T-helper 17 cell (primary cell): ENCODE measurements at regions not wholly inside any gene's neighbourhood (a gene's known extent, or its start where the extent isn't known, plus 50 kb on each side); places are given as distances from the start of the nearest gene placed in this dataset.

ENCODE experiments used
- ATAC-seq: fragments of 150-1000 bp; cut with Tn5 transposase; 2 replicates; pipeline ENCODE4 v1.10.0; 2021; ENCODE audit warnings: mild to moderate bottlenecking, moderate library complexity
- DNase-seq, 3 donors: peaks; one replicate each; pipeline versions ENCODE4 v3.0.0 to v3.0.0-alpha.2; 2020 to 2021
- H3K9me3 ChIP-seq: one replicate; pipeline ENCODE4 v1.7.0; 2013; ENCODE audit warnings: low read length, mild to moderate bottlenecking; ENCODE audit not compliant: control insufficient read depth, poor library complexity, severe bottlenecking
- H3K27ac Mint-ChIP-seq: one replicate; pipeline ENCODE4 v1.8.0; 2022; ENCODE audit warnings: mild to moderate bottlenecking, moderate library complexity, mixed read lengths
- H3K27me3 Mint-ChIP-seq: one replicate; pipeline ENCODE4 v1.8.0; 2022; ENCODE audit warnings: mixed read lengths
- H3K36me3 Mint-ChIP-seq: one replicate; pipeline ENCODE4 v1.8.0; 2022; ENCODE audit warnings: low read depth, mixed read lengths
- H3K4me1 Mint-ChIP-seq: one replicate; pipeline ENCODE4 v1.8.0; 2022; ENCODE audit warnings: mild to moderate bottlenecking, mixed read lengths
- H3K4me3 Mint-ChIP-seq: one replicate; pipeline ENCODE4 v1.8.0; 2022; ENCODE audit warnings: mild to moderate bottlenecking, moderate library complexity, mixed read lengths

DNA sequence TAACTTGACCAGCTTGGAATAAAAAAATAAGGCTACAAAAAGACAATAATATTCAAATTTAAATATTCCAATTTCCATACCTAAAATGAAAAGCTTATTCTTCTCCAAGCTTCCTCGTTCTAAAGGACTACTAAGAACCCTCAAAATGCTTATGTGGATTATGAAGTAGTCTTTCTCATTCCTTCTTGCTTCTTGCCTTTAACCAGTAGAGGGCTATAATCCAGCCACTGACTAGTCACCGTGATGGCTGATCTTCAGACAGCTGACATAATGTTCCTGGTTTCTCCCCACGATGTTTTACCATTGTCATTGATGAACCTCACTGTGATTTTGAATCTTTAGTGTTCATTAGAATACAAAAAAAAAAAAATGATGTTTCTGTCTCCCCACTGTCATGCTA lies 515.3 kb downstream of the TLE1 start:
- Mint-ChIP-seq H3K4me1 (no peaks in the 10 kb centered on the region), H3K4me3 (no peak overlapping the region), H3K27me3 (no peaks in the 10 kb centered on the region), H3K36me3 (no peaks in the 10 kb centered on the region), H3K27ac (no peak overlapping the region)
- H3K9me3 ChIP-seq, result no peaks in the 10 kb centered on the region
- ATAC-seq (no peak), DNase-seq (no peak)

DNA sequence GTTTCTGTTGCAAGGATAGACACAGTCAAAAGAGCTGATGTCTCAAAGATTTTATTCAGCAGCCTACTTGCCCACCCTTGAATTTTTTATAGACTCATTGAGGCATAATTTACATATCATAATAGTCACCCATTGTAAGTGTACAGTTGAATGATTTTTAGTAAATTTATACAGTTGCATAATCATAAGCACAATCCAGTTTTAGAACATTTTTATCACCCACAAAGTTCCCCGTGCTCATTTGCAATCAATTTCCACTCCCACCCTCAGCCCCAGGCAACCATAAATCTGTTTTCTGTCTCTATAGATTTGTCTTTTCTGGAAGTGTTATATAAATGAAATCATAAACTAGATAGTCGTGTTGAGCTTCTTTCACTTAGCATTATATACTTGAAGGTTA lies 517.7 kb downstream of the TLE1 start:
- DNase-seq (no peak), ATAC-seq (no peak)
- no peaks in the 10 kb centered on the region for H3K36me3 Mint-ChIP-seq
- no peaks in the 10 kb centered on the region for H3K27me3 Mint-ChIP-seq
- no peaks in the 10 kb centered on the region for H3K4me1 Mint-ChIP-seq
- no peak overlapping the region for H3K27ac Mint-ChIP-seq
- no peak overlapping the region for H3K4me3 Mint-ChIP-seq
- no peaks in the 10 kb centered on the region for H3K9me3 ChIP-seq

DNA sequence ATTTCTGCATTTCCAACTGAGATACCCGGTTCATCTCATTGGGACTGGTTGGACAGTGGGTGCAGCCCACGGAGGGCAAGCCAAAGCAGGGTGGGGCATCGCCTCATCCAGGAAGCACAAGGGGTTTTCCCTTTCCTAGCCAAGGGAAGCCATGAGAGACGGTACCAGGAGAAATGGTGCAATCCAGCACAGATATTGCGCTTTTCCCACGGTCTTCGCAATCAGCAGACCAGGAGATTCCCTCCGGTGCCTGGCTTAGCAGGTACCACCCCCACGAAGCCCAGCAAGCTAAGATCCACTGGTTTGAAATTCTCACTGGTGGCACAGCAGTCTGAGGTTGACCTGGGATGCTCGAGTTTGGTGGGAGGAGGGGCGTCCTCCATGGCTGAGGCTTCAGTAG lies 527.0 kb downstream of the TLE1 start:
- H3K27me3 Mint-ChIP-seq, result no peaks in the 10 kb centered on the region
- DNase-seq (no peak), ATAC-seq (no peak)
- H3K4me1 Mint-ChIP-seq, result no peaks in the 10 kb centered on the region
- no peak overlapping the region for H3K4me3 Mint-ChIP-seq
- no peak overlapping the region for H3K27ac Mint-ChIP-seq
- H3K9me3 ChIP-seq, result no peaks in the 10 kb centered on the region
- no peaks in the 10 kb centered on the region for H3K36me3 Mint-ChIP-seq

DNA sequence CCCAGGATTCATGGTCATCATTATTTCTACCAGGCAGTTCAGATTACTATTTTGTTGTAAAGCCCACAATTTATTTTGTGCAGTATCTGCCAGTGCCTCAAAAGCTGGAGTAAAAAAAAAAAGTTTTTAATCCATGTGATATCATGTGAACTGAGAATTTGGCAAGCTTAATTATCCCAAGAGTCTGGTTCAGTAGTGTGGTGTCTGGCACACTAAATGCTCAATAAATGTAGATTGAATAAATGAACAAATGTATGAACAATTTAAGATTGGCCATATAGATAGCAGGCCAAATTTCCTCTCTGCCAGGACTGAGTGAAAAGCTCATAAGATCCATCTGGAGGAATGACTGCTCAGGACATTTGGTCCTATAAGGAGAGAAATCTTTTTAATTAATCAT lies 533.0 kb downstream of the TLE1 start:
- no peak for DNase-seq
- H3K9me3 ChIP-seq, result no peaks in the 10 kb centered on the region
- H3K27me3 Mint-ChIP-seq, result no peaks in the 10 kb centered on the region
- H3K4me3 Mint-ChIP-seq, result no peak overlapping the region
- H3K4me1 Mint-ChIP-seq, result no peaks in the 10 kb centered on the region
- ATAC-seq, result no peak
- no peak overlapping the region for H3K27ac Mint-ChIP-seq
- H3K36me3 Mint-ChIP-seq, result no peaks in the 10 kb centered on the region

DNA sequence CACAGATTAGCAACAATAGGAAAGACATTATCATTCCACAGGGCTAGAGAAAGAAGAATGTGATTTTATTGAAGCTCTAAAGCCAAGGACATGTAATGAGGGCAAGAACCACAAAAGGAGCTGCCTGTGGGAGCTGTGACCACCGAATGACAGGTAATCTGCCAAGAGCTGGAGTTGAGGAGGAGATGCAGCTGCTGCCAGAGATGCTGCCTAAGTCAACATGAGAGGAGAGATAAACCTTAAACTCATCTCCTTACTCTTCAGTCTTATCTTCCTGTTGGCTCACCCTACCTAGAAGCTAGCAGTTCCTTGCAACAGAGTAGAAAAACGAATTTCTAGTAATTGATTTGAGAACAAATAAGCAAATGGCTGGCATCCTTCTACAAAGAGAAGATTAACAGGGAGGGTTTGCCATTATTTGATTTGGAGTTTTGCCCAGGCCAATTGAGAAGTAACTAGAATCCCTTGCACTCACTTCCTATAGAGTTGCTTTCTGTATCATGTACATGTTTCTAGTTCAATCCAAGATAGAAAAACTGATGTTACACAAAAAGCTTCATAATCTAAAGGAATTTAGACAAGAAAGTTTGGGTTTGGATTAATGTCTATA lies 539.2 kb downstream of the TLE1 start:
- Mint-ChIP-seq H3K4me3 (no peak overlapping the region), H3K27ac (no peak overlapping the region), H3K4me1 (no peaks in the 10 kb centered on the region), H3K27me3 (no peaks in the 10 kb centered on the region), H3K36me3 (no peaks in the 10 kb centered on the region)
- no peaks in the 10 kb centered on the region for H3K9me3 ChIP-seq
- ATAC-seq (no peak), DNase-seq (no peak)

GRCh38 chr9:81146684-81147337 lies 542.5 kb downstream of the TLE1 start:
- no peak overlapping the region for H3K4me3 Mint-ChIP-seq
- H3K36me3 Mint-ChIP-seq, result no peaks in the 10 kb centered on the region
- DNase-seq, result no peak
- no peaks in the 10 kb centered on the region for H3K27me3 Mint-ChIP-seq
- H3K4me1 Mint-ChIP-seq, result no peaks in the 10 kb centered on the region
- no peak overlapping the region for H3K27ac Mint-ChIP-seq
- ATAC-seq, result no peak
- H3K9me3 ChIP-seq, result no peaks in the 10 kb centered on the region

DNA sequence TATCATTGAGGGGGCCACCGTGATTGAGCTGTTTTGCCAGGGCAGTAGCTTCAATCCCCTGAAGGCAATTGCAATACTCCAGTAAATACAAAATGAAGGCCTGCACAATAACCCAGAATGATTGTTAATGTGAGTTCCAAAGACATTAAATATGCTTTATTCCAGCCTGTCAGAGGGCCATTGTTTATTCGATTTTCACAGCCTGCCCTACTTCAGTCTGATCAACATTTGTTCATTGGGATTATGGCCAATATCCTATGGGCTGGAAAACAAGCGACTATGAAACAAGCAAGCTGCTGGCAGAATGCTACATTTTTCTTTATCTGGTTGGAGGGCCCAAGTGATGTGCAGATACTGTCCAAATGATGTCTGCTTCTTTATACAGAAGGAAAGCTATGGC lies 543.1 kb downstream of the TLE1 start:
- H3K36me3 Mint-ChIP-seq, result no peaks in the 10 kb centered on the region
- no peaks in the 10 kb centered on the region for H3K4me1 Mint-ChIP-seq
- no peak overlapping the region for H3K27ac Mint-ChIP-seq

GRCh38 chr9:81145331-81145963 lies 543.9 kb downstream of the TLE1 start:
- no peak for ATAC-seq
- H3K27me3 Mint-ChIP-seq, result no peaks in the 10 kb centered on the region
- H3K27ac Mint-ChIP-seq, result no peak overlapping the region
- H3K4me3 Mint-ChIP-seq, result no peak overlapping the region
- no peaks in the 10 kb centered on the region for H3K36me3 Mint-ChIP-seq
- DNase-seq, result no peak
- no peaks in the 10 kb centered on the region for H3K9me3 ChIP-seq
- no peaks in the 10 kb centered on the region for H3K4me1 Mint-ChIP-seq

More for the DNA sequence above, 543.1 kb downstream of the TLE1 start:
- no peaks in the 10 kb centered on the region for H3K9me3 ChIP-seq
- no peaks in the 10 kb centered on the region for H3K27me3 Mint-ChIP-seq
- H3K4me3 Mint-ChIP-seq, result no peak overlapping the region
- DNase-seq (no peak), ATAC-seq (no peak)

GRCh38 chr9:81141961-81142360 lies 547.4 kb downstream of the TLE1 start:
- H3K4me3 Mint-ChIP-seq, result no peak overlapping the region
- H3K4me1 Mint-ChIP-seq, result no peaks in the 10 kb centered on the region
- H3K36me3 Mint-ChIP-seq, result no peaks in the 10 kb centered on the region
- no peak for DNase-seq
- no peak overlapping the region for H3K27ac Mint-ChIP-seq
- no peaks in the 10 kb centered on the region for H3K9me3 ChIP-seq
- no peak for ATAC-seq
- no peaks in the 10 kb centered on the region for H3K27me3 Mint-ChIP-seq

- no peak overlapping the region for H3K27ac Mint-ChIP-seq
- no peak overlapping the region for H3K4me3 Mint-ChIP-seq
- DNase-seq (no peak), ATAC-seq (no peak)
- H3K4me1 Mint-ChIP-seq, result no peaks in the 10 kb centered on the region
- H3K36me3 Mint-ChIP-seq, result no peaks in the 10 kb centered on the region
- no peaks in the 10 kb centered on the region for H3K9me3 ChIP-seq
- H3K27me3 Mint-ChIP-seq, result no peaks in the 10 kb centered on the region
Observed at GRCh38 chr9:81137976-81138568, 551.3 kb downstream of the TLE1 start.

DNA sequence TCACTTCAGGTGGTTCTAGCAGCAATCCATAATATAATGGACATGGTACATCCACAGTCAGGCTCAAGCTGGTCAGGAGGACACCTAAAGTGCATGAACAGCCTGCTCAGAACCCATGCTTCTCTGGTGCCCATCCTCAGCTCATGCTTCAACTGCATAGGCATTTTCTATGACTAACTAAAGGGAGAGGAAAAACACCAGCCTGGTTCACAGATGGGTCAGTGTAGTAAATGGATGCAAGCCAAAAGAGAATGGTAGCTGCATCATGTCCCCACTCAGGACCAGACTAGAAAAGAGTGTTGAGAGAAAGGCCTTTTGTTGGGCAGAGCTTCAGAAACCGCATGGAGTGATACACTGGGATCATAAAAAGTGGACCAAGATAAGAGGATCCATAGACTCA lies 556.6 kb downstream of the TLE1 start:
- DNase-seq (no peak), ATAC-seq (no peak)
- Mint-ChIP-seq H3K4me3 (no peak overlapping the region), H3K4me1 (no peaks in the 10 kb centered on the region), H3K36me3 (no peaks in the 10 kb centered on the region), H3K27ac (no peak overlapping the region), H3K27me3 (no peaks in the 10 kb centered on the region)
- H3K9me3 ChIP-seq, result no peaks in the 10 kb centered on the region

DNA sequence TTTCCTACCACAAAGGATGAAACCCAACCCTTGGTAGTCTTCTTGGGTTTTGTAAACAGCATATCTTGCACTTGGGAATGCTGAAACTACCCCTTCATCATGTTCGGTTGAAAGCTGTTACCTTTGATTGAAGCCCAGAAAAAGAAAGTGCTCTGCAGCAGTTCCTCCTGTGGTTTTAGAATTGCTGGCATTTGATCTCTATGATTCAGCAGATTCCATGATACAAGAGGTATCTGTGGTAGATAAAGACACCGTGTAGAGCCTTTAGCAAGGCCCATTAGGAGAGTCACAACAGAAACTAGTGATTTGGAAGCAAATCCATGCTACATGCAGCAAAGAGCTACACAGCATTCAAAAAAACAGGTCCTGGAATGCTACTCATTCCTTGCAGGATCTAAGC lies 557.0 kb downstream of the TLE1 start:
- H3K36me3 Mint-ChIP-seq, result no peaks in the 10 kb centered on the region
- DNase-seq (no peak), ATAC-seq (no peak)
- no peak overlapping the region for H3K4me3 Mint-ChIP-seq
- no peaks in the 10 kb centered on the region for H3K4me1 Mint-ChIP-seq
- H3K27me3 Mint-ChIP-seq, result no peaks in the 10 kb centered on the region
- no peaks in the 10 kb centered on the region for H3K9me3 ChIP-seq
- no peak overlapping the region for H3K27ac Mint-ChIP-seq

DNA sequence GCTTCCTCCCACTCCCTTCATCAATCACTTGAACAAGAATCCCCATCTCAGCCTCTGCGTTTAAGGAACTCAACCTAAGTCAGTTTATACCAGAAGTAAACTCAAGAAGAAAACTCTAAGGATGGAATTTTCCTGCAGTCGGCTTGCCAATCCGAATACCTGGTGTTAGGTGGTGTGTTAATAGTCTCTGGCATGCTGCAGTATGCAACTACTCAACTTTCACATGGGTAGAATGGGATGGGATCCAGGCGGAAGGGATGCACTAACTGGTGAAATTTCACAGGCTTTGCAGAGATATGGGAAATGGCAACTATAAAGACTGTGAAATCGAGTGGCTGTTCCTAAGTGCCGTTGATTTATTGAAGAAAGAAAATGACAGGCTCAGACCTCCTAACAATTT lies 560.6 kb downstream of the TLE1 start:
- H3K36me3 Mint-ChIP-seq, result no peaks in the 10 kb centered on the region
- ATAC-seq, result no peak
- no peaks in the 10 kb centered on the region for H3K9me3 ChIP-seq
- H3K27me3 Mint-ChIP-seq, result no peaks in the 10 kb centered on the region
- no peak overlapping the region for H3K27ac Mint-ChIP-seq
- no peak overlapping the region for H3K4me3 Mint-ChIP-seq
- H3K4me1 Mint-ChIP-seq, result no peaks in the 10 kb centered on the region
- DNase-seq, result no peak
